ENCODE measurements at regions not wholly inside any gene's neighbourhood (a gene's known extent, or its start where the extent isn't known, plus 50 kb on each side); places are given as distances from the start of the nearest gene placed in this dataset.

DNA sequence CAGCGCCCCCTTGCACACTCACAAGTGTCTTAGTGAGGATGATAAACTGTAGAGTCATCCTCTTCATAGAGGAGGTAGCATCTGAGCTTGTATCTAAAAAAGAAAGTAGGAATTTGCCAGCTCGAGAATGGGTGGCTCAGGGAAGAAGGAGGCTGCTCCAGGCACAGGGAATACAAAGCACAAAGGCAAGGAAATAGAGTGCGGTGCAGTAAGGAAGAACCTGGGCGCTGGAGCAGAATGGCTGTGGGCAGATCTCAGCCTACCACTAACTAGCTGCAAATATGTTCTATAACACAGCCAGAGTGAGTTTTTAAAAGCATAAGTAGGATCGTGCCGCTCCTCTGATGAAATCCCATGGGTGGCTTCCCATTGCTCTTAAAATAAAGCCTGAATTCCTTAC, 61.6 kb upstream of the MAPK10 start:
- TF ChIP-seq, protein P1, sequence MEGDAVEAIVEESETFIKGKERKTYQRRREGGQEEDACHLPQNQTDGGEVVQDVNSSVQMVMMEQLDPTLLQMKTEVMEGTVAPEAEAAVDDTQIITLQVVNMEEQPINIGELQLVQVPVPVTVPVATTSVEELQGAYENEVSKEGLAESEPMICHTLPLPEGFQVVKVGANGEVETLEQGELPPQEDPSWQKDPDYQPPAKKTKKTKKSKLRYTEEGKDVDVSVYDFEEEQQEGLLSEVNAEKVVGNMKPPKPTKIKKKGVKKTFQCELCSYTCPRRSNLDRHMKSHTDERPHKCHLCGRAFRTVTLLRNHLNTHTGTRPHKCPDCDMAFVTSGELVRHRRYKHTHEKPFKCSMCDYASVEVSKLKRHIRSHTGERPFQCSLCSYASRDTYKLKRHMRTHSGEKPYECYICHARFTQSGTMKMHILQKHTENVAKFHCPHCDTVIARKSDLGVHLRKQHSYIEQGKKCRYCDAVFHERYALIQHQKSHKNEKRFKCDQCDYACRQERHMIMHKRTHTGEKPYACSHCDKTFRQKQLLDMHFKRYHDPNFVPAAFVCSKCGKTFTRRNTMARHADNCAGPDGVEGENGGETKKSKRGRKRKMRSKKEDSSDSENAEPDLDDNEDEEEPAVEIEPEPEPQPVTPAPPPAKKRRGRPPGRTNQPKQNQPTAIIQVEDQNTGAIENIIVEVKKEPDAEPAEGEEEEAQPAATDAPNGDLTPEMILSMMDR (IDR thresholded peaks at IDR 0.05), result no peak
- TF ChIP-seq EZH2 (IDR thresholded peaks at IDR 0.05; ENCODE audit: borderline replicate concordance, insufficient read depth, low read depth, low read length, poor library complexity, severe bottlenecking), result no peak
